Muscle layer of colon (tissue), 2 donors: ENCODE measurements at regions not wholly inside any gene's neighbourhood (a gene's known extent, or its start where the extent isn't known, plus 50 kb on each side); places are given as distances from the start of the nearest gene placed in this dataset.

Experiments used
- H3K27ac ChIP-seq: one replicate; pipeline ENCODE4 v1.7.0; 2013; ENCODE audit warnings: low read depth, mild to moderate bottlenecking, low read length, moderate library complexity
- H3K27me3 ChIP-seq, 2 donors: one replicate each; pipeline ENCODE4 v1.7.0; 2013; ENCODE audit warnings: low read length in 2 of 2, mild to moderate bottlenecking in 2 of 2; ENCODE audit not compliant: insufficient read depth in 2 of 2, control insufficient read depth in 1 of 2
- H3K36me3 ChIP-seq: one replicate; pipeline ENCODE4 v1.7.0; 2013; ENCODE audit warnings: mild to moderate bottlenecking, low read length; ENCODE audit not compliant: insufficient read depth
- H3K4me1 ChIP-seq: one replicate; pipeline ENCODE4 v1.7.0; 2013; ENCODE audit warnings: mild to moderate bottlenecking, low read length; ENCODE audit not compliant: insufficient read depth
- H3K4me3 ChIP-seq, 2 donors: one replicate each; pipeline ENCODE4 v1.7.0; 2013; ENCODE audit warnings: low read length in 2 of 2, low read depth in 1 of 2, mild to moderate bottlenecking in 1 of 2, moderate library complexity in 1 of 2
- H3K9ac ChIP-seq: one replicate; pipeline ENCODE4 v1.7.0; 2013; ENCODE audit warnings: low read length
- H3K9me3 ChIP-seq: one replicate; pipeline ENCODE4 v1.7.0; 2013; ENCODE audit warnings: mild to moderate bottlenecking, low read length
- donor health status: abdominal sarcoma.
- donor health status: Adenocarcinoma of cecum.

- Histone ChIP-seq H3K27me3 (no peaks in the 10 kb centered on the region), H3K4me1 (no peaks in the 10 kb centered on the region), H3K9ac (no peak overlapping the region), H3K27ac (no peak overlapping the region), H3K36me3 (no peaks in the 10 kb centered on the region), H3K4me3 (no peak overlapping the region), H3K9me3 (no peaks in the 10 kb centered on the region)
Observed at GRCh38 chr18:43682196-43682595, 404.9 kb upstream of the SYT4 start.

- H3K9me3 ChIP-seq: no peaks in the 10 kb centered on the region
- no peak overlapping the region for H3K9ac ChIP-seq
- H3K27ac ChIP-seq: no peak overlapping the region
- H3K36me3 ChIP-seq: no peaks in the 10 kb centered on the region
- H3K4me1 ChIP-seq: no peaks in the 10 kb centered on the region
- H3K4me3 ChIP-seq: no peak overlapping the region
- H3K27me3 ChIP-seq: no peaks in the 10 kb centered on the region
Observed at GRCh38 chr18:43686709-43687108, 409.4 kb upstream of the SYT4 start.

GRCh38 chr18:43692099-43692690 lies 414.9 kb upstream of the SYT4 start:
- no peak overlapping the region for H3K9ac ChIP-seq
- no peaks in the 10 kb centered on the region for H3K9me3 ChIP-seq
- H3K27ac ChIP-seq: no peak overlapping the region
- no peaks in the 10 kb centered on the region for H3K27me3 ChIP-seq
- H3K4me3 ChIP-seq: no peak overlapping the region
- no peaks in the 10 kb centered on the region for H3K4me1 ChIP-seq
- H3K36me3 ChIP-seq: no peaks in the 10 kb centered on the region

GRCh38 chr18:43702399-43702798 lies 425.1 kb upstream of the SYT4 start:
- H3K27me3 ChIP-seq: no peaks in the 10 kb centered on the region
- H3K4me3 ChIP-seq: no peak overlapping the region
- no peaks in the 10 kb centered on the region for H3K36me3 ChIP-seq
- H3K27ac ChIP-seq: no peak overlapping the region
- no peak overlapping the region for H3K9ac ChIP-seq
- H3K9me3 ChIP-seq: no peaks in the 10 kb centered on the region
- H3K4me1 ChIP-seq: no peaks in the 10 kb centered on the region

GRCh38 chr18:43703050-43703449 lies 425.8 kb upstream of the SYT4 start:
- H3K27ac ChIP-seq: no peak overlapping the region
- no peak overlapping the region for H3K9ac ChIP-seq
- no peaks in the 10 kb centered on the region for H3K36me3 ChIP-seq
- no peaks in the 10 kb centered on the region for H3K4me1 ChIP-seq
- no peak overlapping the region for H3K4me3 ChIP-seq
- no peaks in the 10 kb centered on the region for H3K27me3 ChIP-seq
- H3K9me3 ChIP-seq: no peaks in the 10 kb centered on the region

- Histone ChIP-seq H3K4me3 (no peak overlapping the region), H3K27me3 (no peaks in the 10 kb centered on the region), H3K36me3 (no peaks in the 10 kb centered on the region), H3K4me1 (no peaks in the 10 kb centered on the region), H3K27ac (no peak overlapping the region), H3K9ac (no peak overlapping the region), H3K9me3 (no peaks in the 10 kb centered on the region)
Observed at GRCh38 chr18:43705850-43706249, 428.6 kb upstream of the SYT4 start.

GRCh38 chr18:43710135-43710534 lies 432.8 kb upstream of the SYT4 start:
- Histone ChIP-seq H3K4me3 (no peak overlapping the region), H3K4me1 (no peaks in the 10 kb centered on the region), H3K27ac (no peak overlapping the region), H3K27me3 (no peaks in the 10 kb centered on the region), H3K9me3 (no peaks in the 10 kb centered on the region), H3K9ac (no peak overlapping the region), H3K36me3 (no peaks in the 10 kb centered on the region)

- H3K4me3 ChIP-seq: no peak overlapping the region
- no peak overlapping the region for H3K9ac ChIP-seq
- H3K27me3 ChIP-seq: no peaks in the 10 kb centered on the region
- H3K4me1 ChIP-seq: no peaks in the 10 kb centered on the region
- H3K9me3 ChIP-seq: no peaks in the 10 kb centered on the region
- no peak overlapping the region for H3K27ac ChIP-seq
- no peaks in the 10 kb centered on the region for H3K36me3 ChIP-seq
Observed at GRCh38 chr18:43714343-43715010, 437.2 kb upstream of the SYT4 start.

- no peaks in the 10 kb centered on the region for H3K36me3 ChIP-seq
Observed at GRCh38 chr18:43719267-43719795, 442.0 kb upstream of the SYT4 start.

GRCh38 chr18:43720041-43720440 lies 442.8 kb upstream of the SYT4 start:
- Histone ChIP-seq H3K27ac (no peak overlapping the region), H3K9me3 (no peaks in the 10 kb centered on the region), H3K4me3 (no peak overlapping the region), H3K4me1 (no peaks in the 10 kb centered on the region), H3K36me3 (no peaks in the 10 kb centered on the region), H3K9ac (no peak overlapping the region), H3K27me3 (no peaks in the 10 kb centered on the region)

More at GRCh38 chr18:43719267-43719795, 442.0 kb upstream of the SYT4 start:
- H3K4me1 ChIP-seq: no peaks in the 10 kb centered on the region
- H3K9ac ChIP-seq: no peak overlapping the region
- no peak overlapping the region for H3K27ac ChIP-seq
- H3K9me3 ChIP-seq: no peaks in the 10 kb centered on the region
- no peak overlapping the region for H3K4me3 ChIP-seq
- H3K27me3 ChIP-seq: no peaks in the 10 kb centered on the region

- no peaks in the 10 kb centered on the region for H3K4me1 ChIP-seq
- no peaks in the 10 kb centered on the region for H3K9me3 ChIP-seq
- no peak overlapping the region for H3K27ac ChIP-seq
- no peaks in the 10 kb centered on the region for H3K27me3 ChIP-seq
- no peak overlapping the region for H3K4me3 ChIP-seq
- H3K9ac ChIP-seq: no peak overlapping the region
- no peaks in the 10 kb centered on the region for H3K36me3 ChIP-seq
Observed at GRCh38 chr18:43735570-43735969, 458.3 kb upstream of the SYT4 start.
